CD14-positive monocyte (primary cell): ENCODE measurements at regions not wholly inside any gene's neighbourhood (a gene's known extent, or its start where the extent isn't known, plus 50 kb on each side); places are given as distances from the start of the nearest gene placed in this dataset.

ENCODE experiments used
- DNase-seq, 3 donors: peaks; one replicate each; pipeline ENCODE4 v3.0.0-alpha.2; 2011 to 2022
- H2AFZ ChIP-seq: 2 replicates; pipeline ENCODE4 v1.6.0; 2012; ENCODE audit warnings: mild to moderate bottlenecking, low read depth, low read length, inconsistent platforms; ENCODE audit not compliant: insufficient read depth, poor library complexity, severe bottlenecking
- H3K27ac ChIP-seq, 2 donors: 1 replicate in 1 of 2; 2 replicates in 1 of 2; pipeline ENCODE4 v1.5.1; 2012 to 2013; ENCODE audit warnings: low read length in 2 of 2, control low read depth in 1 of 2, inconsistent platforms in 1 of 2, low read depth in 1 of 2, mild to moderate bottlenecking in 1 of 2
- H3K27me3 ChIP-seq, 2 donors: one replicate each; pipeline versions ENCODE4 v1.6.0 to v1.6.1; 2011 to 2013; ENCODE audit warnings: low read length in 2 of 2; ENCODE audit not compliant: control insufficient read depth in 2 of 2, insufficient read depth in 2 of 2
- H3K36me3 ChIP-seq, 2 donors: replicated peaks in 1 of 2; 1 replicate in 1 of 2; 2 replicates in 1 of 2; pipeline versions ENCODE4 v1.5.1 to v1.6.1; 2012 to 2013; ENCODE audit warnings: low read length in 2 of 2, control low read depth in 1 of 2, inconsistent platforms in 1 of 2, mild to moderate bottlenecking in 1 of 2; ENCODE audit not compliant: insufficient read depth in 2 of 2, control insufficient read depth in 1 of 2
- H3K4me1 ChIP-seq, 2 donors: 1 replicate in 1 of 2; 2 replicates in 1 of 2; pipeline versions ENCODE4 v1.5.1 to v1.6.1; 2012 to 2013; ENCODE audit warnings: low read length in 2 of 2, control low read depth in 1 of 2, inconsistent platforms in 1 of 2, mild to moderate bottlenecking in 1 of 2, moderate library complexity in 1 of 2; ENCODE audit not compliant: insufficient read depth in 2 of 2, control insufficient read depth in 1 of 2
- H3K4me2 ChIP-seq: replicated peaks from 2 replicates; pipeline ENCODE3; 2012; ENCODE audit warnings: low read length, moderate library complexity, mild to moderate bottlenecking; ENCODE audit not compliant: poor library complexity, severe bottlenecking; ENCODE audit errors: extremely low read depth
- H3K4me3 ChIP-seq, 3 experiments: fragments of 200-600 bp in 1 of 3; sonication (generic) in 1 of 3; replicated peaks in 1 of 3; 1 replicate in 2 of 3; 2 replicates in 1 of 3; pipeline ENCODE4 v1.5.1; 2011 to 2013; ENCODE audit warnings: low read length in 3 of 3, mild to moderate bottlenecking in 3 of 3, control low read depth in 2 of 3, low read depth in 2 of 3, inconsistent platforms in 1 of 3, moderate library complexity in 1 of 3
- H3K79me2 ChIP-seq: 2 replicates; pipeline ENCODE4 v1.6.0; 2012; ENCODE audit warnings: mild to moderate bottlenecking, control low read depth, inconsistent platforms, low read length, moderate library complexity; ENCODE audit not compliant: insufficient read depth
- H3K9ac ChIP-seq: 2 replicates; pipeline ENCODE4 v1.6.0; 2017; ENCODE audit warnings: low read length, mild to moderate bottlenecking; ENCODE audit not compliant: insufficient read depth, poor library complexity, severe bottlenecking
- H3K9me3 ChIP-seq, 2 donors: replicated peaks in 1 of 2; 1 replicate in 1 of 2; 2 replicates in 1 of 2; pipeline versions ENCODE4 v1.5.1 to v1.6.1; 2012 to 2013; ENCODE audit warnings: low read length in 2 of 2, control low read depth in 1 of 2; ENCODE audit not compliant: control insufficient read depth in 1 of 2, insufficient read depth in 1 of 2
- H4K20me1 ChIP-seq: 2 replicates; pipeline ENCODE4 v1.6.0; 2012; ENCODE audit warnings: mild to moderate bottlenecking, low read length, control low read depth, moderate library complexity; ENCODE audit not compliant: insufficient read depth
- H3K27ac Mint-ChIP-seq, 7 donors: one replicate each; pipeline ENCODE4 v1.8.0; 2020; ENCODE audit warnings: mild to moderate bottlenecking in 7 of 7, mixed read lengths in 7 of 7, moderate library complexity in 6 of 7, inconsistent platforms in 2 of 7
- H3K27me3 Mint-ChIP-seq, 3 donors: one replicate each; pipeline ENCODE4 v1.8.0; 2021 to 2022; ENCODE audit warnings: low read depth in 3 of 3, mild to moderate bottlenecking in 3 of 3, mixed read lengths in 3 of 3, moderate library complexity in 3 of 3, inconsistent platforms in 1 of 3
- H3K36me3 Mint-ChIP-seq, 2 donors: one replicate each; pipeline ENCODE4 v1.8.0; 2020; ENCODE audit warnings: mixed read lengths in 2 of 2, inconsistent platforms in 1 of 2, mild to moderate bottlenecking in 1 of 2
- H3K4me1 Mint-ChIP-seq: one replicate; pipeline ENCODE4 v1.8.0; 2020; ENCODE audit warnings: mild to moderate bottlenecking, mixed read lengths
- H3K4me3 Mint-ChIP-seq, 2 donors: one replicate each; pipeline ENCODE4 v1.8.0; 2020; ENCODE audit warnings: mild to moderate bottlenecking in 2 of 2, mixed read lengths in 2 of 2, moderate library complexity in 1 of 2
- H3K9me3 Mint-ChIP-seq, 7 donors: one replicate each; pipeline ENCODE4 v1.8.0; 2020 to 2022; ENCODE audit warnings: mixed read lengths in 7 of 7, mild to moderate bottlenecking in 6 of 7, moderate library complexity in 6 of 7, inconsistent platforms in 2 of 7
- WGBS: methylation state at CpG from one replicate; pipeline ENCODE4 v1.1.5; 2013; ENCODE audit warnings: missing lambda C conversion rate; ENCODE audit not compliant: insufficient coverage; 5-methylcytosine and 5-hydroxymethylcytosine counted together
- intact Hi-C, 2 donors: fragments of 100-400 bp; cut with micrococcal nuclease; formaldehyde crosslinking; loops; one replicate each; pipeline versions ENCODE4 v1.15.0 to v1.15.1; 2023
- TF ChIP-seq, protein P1 (sequence below): fragments of 200-600 bp; IDR thresholded peaks from one replicate; pipeline ENCODE4 v1.8.0; 2022; ENCODE audit warnings: antibody characterized with exemption, mild to moderate bottlenecking

DNA sequence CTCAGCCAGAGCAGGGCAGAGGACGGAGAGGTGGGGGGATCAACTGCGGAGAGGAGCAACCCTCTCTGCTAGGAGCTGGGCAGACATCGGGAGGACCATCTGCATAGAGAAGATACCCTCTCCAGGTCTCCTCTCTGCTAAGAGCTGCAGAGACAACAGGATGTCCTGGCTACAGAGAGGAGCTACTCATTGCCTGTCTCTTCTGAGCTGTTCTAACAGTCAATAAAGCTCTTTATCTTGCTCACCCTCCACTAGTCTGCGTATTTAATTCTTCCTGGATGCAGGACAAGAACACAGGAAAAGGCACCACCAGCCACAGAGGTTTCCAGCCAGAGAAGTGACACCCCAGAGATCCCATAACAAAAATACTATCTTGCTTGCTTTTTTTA is 871.1 kb upstream of the GJE1 start:
- no peak for DNase-seq
- H3K27me3 ChIP-seq: no peaks in the 10 kb centered on the region
- no peaks in the 10 kb centered on the region for H3K36me3 Mint-ChIP-seq
- H3K9me3 Mint-ChIP-seq: peaks cover 0 to 6% (median 2%) of the 10 kb centered on the region in 7 donors
- intact Hi-C loops: no loop called here
- H2AFZ ChIP-seq: no peak overlapping the region
- no peaks in the 10 kb centered on the region for H3K4me1 ChIP-seq
- no peak overlapping the region for H3K4me2 ChIP-seq
- H3K9me3 ChIP-seq: peaks cover 9 to 14% of the 10 kb centered on the region in 2 donors
- peaks cover 0 to 1% (median 0%) of the 10 kb centered on the region in 3 donors for H3K27me3 Mint-ChIP-seq
- no peaks in the 10 kb centered on the region for H3K36me3 ChIP-seq
- no peaks in the 10 kb centered on the region for H3K79me2 ChIP-seq
- no peaks in the 10 kb centered on the region for H4K20me1 ChIP-seq
- no peak overlapping the region for H3K4me3 ChIP-seq
- WGBS: 100% methylated on average over 3 of the region's 4 CpGs
- no peak overlapping the region for H3K4me3 Mint-ChIP-seq
- no peak overlapping the region for H3K27ac Mint-ChIP-seq
- H3K27ac ChIP-seq: no peak overlapping the region
- H3K4me1 Mint-ChIP-seq: no peaks in the 10 kb centered on the region
- H3K9ac ChIP-seq: no peak overlapping the region
- TF ChIP-seq, protein P1, sequence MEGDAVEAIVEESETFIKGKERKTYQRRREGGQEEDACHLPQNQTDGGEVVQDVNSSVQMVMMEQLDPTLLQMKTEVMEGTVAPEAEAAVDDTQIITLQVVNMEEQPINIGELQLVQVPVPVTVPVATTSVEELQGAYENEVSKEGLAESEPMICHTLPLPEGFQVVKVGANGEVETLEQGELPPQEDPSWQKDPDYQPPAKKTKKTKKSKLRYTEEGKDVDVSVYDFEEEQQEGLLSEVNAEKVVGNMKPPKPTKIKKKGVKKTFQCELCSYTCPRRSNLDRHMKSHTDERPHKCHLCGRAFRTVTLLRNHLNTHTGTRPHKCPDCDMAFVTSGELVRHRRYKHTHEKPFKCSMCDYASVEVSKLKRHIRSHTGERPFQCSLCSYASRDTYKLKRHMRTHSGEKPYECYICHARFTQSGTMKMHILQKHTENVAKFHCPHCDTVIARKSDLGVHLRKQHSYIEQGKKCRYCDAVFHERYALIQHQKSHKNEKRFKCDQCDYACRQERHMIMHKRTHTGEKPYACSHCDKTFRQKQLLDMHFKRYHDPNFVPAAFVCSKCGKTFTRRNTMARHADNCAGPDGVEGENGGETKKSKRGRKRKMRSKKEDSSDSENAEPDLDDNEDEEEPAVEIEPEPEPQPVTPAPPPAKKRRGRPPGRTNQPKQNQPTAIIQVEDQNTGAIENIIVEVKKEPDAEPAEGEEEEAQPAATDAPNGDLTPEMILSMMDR: no peak

DNA sequence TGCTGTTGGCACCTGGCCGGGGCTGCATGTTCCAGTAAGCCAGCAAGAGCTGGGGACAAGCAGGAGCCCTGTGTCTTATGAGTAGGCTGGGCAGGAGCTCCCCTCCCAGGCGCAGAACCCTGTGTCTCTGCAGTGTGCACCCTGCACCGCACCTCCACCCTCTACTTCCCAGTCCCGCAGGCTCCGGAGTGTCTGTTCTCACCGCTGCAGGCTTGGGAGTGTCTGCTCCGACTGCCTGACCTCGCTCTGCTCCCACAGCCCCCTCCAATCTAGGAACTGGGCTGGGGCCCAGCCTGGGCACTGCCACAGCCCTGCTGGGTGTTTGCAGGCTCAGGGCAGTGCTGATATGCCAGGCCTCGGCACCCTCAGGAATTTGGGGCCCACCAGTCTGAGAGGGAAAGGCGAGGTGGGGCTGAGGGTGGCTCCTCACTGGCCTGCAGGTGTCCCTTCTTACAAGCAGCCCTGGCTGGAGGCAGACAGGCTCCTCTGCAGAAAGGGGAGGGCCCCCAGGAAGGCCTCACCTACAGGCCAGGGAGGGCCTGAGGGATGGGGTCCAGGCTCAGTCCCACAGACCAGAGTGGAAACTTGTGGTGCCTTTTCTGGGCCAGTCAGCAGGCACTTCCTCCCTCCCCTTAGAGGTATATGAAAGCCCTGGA is 871.6 kb upstream of the GJE1 start:
- H3K4me1 Mint-ChIP-seq: no peaks in the 10 kb centered on the region
- no peak overlapping the region for H2AFZ ChIP-seq

More for the DNA sequence above, 871.6 kb upstream of the GJE1 start:
- H3K9me3 ChIP-seq: peaks cover 9 to 14% of the 10 kb centered on the region in 2 donors
- no peak for DNase-seq
- Mint-ChIP-seq H3K36me3 (no peaks in the 10 kb centered on the region), H3K27ac (no peak overlapping the region), H3K27me3 (peaks cover 0 to 1% (median 0%) of the 10 kb centered on the region in 3 donors), H3K9me3 (peaks cover 0 to 8% (median 2%) of the 10 kb centered on the region in 7 donors), H3K4me3 (no peak overlapping the region)
- H3K36me3 ChIP-seq: no peaks in the 10 kb centered on the region
- H3K4me3 ChIP-seq: no peak overlapping the region
- 95% methylated on average over 10 of the region's 10 CpGs for WGBS
- H3K27ac ChIP-seq: no peak overlapping the region
- H3K9ac ChIP-seq: no peak overlapping the region
- no peaks in the 10 kb centered on the region for H4K20me1 ChIP-seq
- no peak overlapping the region for H3K4me2 ChIP-seq
- H3K27me3 ChIP-seq: no peaks in the 10 kb centered on the region
- no peaks in the 10 kb centered on the region for H3K4me1 ChIP-seq
- H3K79me2 ChIP-seq: no peaks in the 10 kb centered on the region
- intact Hi-C loops: no loop called here
- TF ChIP-seq, protein P1: no peak
